HK-2 (cell line): ENCODE measurements at regions not wholly inside any gene's neighbourhood (a gene's known extent, or its start where the extent isn't known, plus 50 kb on each side); places are given as distances from the start of the nearest gene placed in this dataset.

Experiments used
- DNase-seq: peaks from one replicate; pipeline ENCODE4 v3.0.0-alpha.2; 2018; ENCODE audit not compliant: unreplicated experiment

DNA sequence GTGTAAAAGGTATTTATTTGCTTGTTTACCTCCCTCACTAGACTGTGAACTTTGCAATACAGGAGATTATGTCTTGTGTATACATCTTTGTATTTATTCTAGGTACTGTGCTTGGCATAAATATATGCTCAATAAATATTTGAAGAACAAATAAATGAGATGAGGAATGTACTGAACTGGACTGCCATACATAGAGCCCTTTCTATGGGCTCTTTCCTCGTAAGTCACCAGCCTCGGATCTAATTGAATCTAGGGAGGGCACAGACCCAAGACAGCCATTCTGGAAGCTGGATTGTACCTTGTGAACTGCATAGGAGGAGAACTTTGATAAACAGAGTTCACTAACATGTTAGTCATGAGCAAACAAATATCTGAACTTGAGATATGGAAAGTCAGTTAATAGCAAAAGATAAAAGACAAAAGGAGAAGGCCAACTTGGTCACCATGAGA, 503.9 kb downstream of the INSC start:
- no peak for DNase-seq

GRCh38 chr11:15621565-15621964, 506.8 kb downstream of the INSC start:
- no peak for DNase-seq

DNA sequence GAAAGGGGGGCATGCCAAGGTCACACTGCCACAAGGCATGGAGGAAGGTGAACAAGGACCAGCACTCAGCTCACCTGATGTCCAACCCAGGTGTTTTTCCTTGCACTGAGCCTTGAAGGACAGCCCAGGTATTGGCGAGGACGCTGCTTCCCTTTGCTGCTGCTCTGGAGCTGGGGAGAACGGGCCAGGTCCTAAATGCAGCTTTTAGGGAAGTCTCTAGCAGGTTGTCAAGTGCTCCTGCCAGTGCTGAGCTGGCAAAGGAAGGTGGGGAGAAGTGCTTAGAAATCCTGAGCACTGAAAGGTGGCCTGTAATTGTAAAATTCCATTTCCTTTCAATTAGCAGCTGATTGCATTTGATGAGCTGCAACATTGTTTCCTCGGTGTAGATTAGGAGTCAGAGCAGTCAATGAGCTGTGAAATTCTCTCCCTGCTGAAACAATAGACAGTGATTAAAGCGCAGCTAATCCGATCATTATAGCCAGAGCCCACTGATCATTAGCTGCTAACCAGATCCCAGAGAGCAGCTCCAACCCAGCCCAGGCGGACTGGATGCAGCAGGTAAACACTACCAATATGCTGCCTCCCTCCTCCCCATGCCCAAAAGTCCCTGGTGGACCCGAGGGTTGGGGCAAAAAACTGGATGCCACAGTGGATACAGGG, 507.6 kb downstream of the INSC start:
- no peak for DNase-seq

- no peak for DNase-seq
Measured at GRCh38 chr11:15624701-15625100, 510.0 kb downstream of the INSC start.

DNA sequence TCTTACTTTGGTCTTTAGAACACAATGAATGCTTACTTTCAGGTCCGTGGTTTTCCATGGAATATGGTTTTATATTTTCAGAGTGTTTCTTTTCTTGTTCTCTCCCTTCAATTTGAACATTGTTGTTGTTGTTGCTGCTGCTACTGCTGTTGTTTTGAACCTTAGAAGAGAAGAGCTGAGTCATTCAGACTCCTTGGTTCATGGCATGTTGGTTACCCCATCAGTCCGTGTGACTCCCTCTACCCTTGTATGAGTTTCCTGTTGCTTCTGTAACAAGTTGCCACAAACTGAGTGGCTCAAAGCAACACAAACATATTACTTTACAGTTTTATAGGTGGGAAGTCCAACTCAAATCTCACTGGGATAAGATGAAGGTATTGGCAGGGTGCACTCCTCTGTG, 511.0 kb downstream of the INSC start:
- DNase-seq = no peak

DNA sequence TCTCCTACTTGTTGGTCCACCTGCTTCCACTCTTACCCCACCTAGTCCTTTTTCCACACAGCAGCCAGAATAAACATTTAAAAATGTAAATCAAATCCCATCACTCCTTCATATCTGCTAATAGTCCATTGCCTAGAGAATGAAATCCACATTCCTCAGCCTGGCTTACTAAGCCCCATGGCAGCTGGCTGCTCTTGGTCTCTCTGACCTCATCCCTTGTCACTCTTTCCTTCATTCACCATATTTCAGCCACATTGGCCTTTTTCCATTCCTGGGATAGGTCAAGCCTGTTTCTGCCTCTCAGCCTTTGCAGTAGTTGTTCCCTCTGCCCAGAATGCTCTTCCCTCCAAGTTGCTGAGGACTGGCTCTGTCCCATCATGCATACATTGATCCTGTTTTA, 512.8 kb downstream of the INSC start:
- no peak for DNase-seq

GRCh38 chr11:15629690-15630321, 515.1 kb downstream of the INSC start:
- no peak for DNase-seq

- no peak for DNase-seq
Measured at GRCh38 chr11:15630896-15631295, 516.2 kb downstream of the INSC start.

GRCh38 chr11:15635521-15635920, 520.8 kb downstream of the INSC start:
- DNase-seq = no peak

- DNase-seq = no peak
Measured at GRCh38 chr11:15636521-15637089, 521.9 kb downstream of the INSC start.

DNA sequence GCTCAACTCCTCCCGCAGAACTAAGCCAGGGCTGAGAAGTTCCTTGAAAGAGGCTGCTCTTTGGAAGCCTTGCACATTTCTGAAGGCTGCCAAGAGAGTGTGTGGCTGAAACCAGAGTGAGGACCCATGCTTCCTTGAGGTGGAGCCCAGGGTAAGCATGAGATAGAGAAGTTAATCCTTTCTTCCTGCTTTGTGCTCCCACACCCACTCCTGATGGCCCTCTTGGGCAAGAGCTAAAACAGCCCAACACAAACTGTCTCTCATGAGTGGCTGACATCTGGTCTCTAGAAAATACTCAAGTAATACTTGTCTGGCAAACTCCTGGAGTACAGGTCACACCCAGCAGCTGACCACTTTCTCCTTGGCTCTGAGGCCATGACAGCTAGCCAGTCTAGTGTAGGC, 523.7 kb downstream of the INSC start:
- no peak for DNase-seq

- DNase-seq = no peak
Measured at GRCh38 chr11:15640318-15640717, 525.6 kb downstream of the INSC start.

DNA sequence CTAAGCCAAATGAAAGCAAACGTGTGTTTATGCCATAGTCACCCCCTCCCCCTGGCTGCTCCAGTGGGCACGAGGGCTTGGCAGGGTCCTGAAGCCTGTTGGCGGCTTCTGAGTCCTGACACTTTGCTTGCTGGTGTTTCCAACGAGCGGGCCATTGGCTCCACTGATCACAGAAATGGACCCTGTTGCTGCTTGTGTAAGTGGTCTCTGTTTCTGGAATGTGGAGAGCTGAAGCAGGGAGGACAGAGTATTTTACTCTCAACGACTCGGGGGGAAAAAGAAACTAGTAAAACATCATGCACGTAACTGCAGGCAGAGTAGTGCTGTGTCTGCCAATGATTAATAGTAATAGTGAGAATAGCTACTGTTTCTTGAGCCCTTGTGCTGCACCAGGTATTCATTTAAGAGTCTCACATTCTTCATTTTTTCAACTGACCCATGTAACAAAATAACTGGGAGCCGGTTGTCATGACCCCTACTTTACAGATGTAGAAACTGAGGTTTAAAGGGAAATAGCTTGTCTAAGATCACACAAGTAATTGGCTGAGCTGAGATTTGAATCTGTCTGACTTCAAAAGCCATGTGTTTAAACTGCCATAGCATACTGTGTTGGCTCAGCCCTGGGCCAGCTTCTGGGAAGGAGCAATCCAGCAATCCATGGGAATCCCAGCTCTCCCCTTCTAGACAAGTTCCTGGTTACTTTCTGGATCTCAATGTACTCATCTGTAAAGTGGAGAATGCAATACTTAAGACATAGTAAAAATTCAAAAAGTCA, 526.7 kb downstream of the INSC start:
- no peak for DNase-seq

- no peak for DNase-seq
Measured at GRCh38 chr11:15645201-15645600, 530.5 kb downstream of the INSC start.

GRCh38 chr11:15649371-15650104, 534.8 kb downstream of the INSC start:
- no peak for DNase-seq

GRCh38 chr11:15650105-15650938, 535.6 kb downstream of the INSC start:
- peak; percentile 90 for DNase-seq

GRCh38 chr11:15651033-15651432, 536.3 kb downstream of the INSC start:
- no peak for DNase-seq

DNA sequence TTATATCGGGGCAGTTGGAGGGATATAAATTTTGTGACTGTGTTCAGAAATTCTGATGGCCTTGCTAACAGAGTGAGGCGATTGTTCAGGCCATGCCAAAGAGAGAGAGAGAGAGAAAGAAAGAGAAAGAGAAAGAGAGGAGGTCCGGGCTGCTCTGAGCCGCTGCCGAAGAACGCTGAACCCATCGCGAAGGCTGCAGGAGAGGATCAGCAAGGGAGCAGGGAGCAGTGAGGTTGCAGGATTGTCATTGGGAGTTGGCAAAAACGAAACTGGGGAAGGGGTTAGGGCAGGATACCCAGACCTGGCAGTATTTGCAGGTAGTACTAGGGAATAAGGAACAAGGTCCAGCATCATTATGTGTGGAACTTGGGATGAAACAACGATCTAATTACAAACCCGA, 537.1 kb downstream of the INSC start:
- no peak for DNase-seq

DNA sequence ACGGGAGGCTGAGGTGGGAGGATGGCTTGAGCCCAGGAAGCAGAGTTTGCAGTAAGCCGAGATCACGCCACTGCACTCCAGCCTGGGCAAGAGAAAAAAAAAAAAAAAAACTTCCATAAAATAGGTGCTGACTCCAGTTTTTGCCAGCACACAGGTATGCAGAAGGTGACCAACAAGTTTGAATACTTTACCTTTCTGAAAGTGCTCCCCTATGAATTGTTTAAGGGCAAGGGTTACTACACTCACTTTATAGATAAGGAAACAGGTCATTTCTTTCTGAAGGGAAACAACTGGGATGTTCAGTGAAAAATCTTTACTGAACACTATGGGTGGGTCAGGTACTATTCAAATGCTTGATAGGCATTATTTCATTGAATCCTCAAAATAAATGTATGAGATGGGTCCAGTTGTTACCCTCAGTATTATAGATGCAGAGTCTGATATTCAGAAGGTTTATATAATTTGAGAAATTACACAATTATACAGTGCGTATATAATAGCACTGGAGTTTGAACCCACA, 538.5 kb downstream of the INSC start:
- no peak for DNase-seq

GRCh38 chr11:15654451-15654850, 539.7 kb downstream of the INSC start:
- no peak for DNase-seq

DNA sequence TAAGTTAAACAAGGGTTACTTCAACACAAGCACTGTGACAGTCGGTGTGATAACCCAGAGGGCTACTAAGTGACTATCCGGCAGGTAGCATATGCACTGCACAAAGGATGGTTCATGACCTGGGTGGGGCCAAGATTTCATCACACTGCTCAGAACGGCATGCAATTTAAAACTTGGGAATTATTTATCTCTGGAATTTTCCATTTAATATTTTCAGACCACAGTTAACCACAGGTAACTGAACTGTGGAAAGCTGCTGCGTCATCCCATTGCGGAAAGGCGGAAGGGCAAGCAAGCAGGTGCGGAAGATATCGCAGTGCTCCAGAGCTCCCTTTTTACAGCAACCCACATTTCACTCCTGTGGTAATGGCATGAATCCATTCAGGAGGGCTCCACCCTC, 540.8 kb downstream of the INSC start:
- DNase-seq = no peak
